ENCODE measurements at regions not wholly inside any gene's neighbourhood (a gene's known extent, or its start where the extent isn't known, plus 50 kb on each side); places are given as distances from the start of the nearest gene placed in this dataset.

DNA sequence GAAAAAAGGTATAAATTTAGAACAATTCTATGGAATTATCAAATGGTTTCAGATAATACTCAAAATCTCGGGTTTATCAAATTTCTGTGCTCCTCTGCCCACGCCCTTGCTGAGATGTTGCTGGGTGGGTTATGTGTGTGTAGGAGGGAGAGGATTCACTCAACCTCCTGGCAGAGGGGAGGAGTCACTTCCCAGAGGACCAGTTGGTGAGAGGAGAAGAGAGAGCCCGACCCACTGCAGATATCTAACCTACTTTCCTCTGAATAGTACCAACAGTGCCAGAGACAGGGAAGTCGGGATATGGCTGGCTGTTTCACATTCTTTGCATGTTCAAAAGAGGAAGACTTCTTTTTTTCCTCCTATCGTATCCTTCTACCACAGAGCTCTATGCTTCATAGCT is 187.1 kb upstream of the MAN1A1 start:
- no peak overlapping the region for H3K4me2 ChIP-seq (ENCODE audit: low read depth, low read length)
- peaks cover 0 to 7% of the 10 kb centered on the region in 2 experiments; a peak in 2 of 5 replicates for H3K27me3 ChIP-seq (ENCODE audit: control insufficient read depth in 1 of 2, insufficient read depth in 2 of 2, low read length in 2 of 2)
- no peaks in the 10 kb centered on the region for H3K36me3 ChIP-seq (replicated peaks in 1 of 2; ENCODE audit: control insufficient read depth in 1 of 2, insufficient read depth in 2 of 2, low read length in 2 of 2)
- DNase-seq (ENCODE audit: low spot score), result no peak
- no peak for ATAC-seq
- CTCF ChIA-PET (ENCODE audit: low intra/inter-chr PET ratio, low total read pairs), result no interaction called here
- H4K20me1 ChIP-seq (ENCODE audit: insufficient read depth, low read length), result no peaks in the 10 kb centered on the region
- intact Hi-C loops (cut with micrococcal nuclease; ENCODE audit: unreplicated experiment), result no loop called here
- TF ChIP-seq, protein P1, sequence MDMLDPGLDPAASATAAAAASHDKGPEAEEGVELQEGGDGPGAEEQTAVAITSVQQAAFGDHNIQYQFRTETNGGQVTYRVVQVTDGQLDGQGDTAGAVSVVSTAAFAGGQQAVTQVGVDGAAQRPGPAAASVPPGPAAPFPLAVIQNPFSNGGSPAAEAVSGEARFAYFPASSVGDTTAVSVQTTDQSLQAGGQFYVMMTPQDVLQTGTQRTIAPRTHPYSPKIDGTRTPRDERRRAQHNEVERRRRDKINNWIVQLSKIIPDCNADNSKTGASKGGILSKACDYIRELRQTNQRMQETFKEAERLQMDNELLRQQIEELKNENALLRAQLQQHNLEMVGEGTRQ (IDR thresholded peaks at IDR 0.05; ENCODE audit: low read depth, low read length), result no peak
- TF ChIP-seq, protein P1 (CRISPR knock-in tag; IDR thresholded peaks at IDR 0.05; ENCODE audit: borderline replicate concordance), result no peak
- TF ChIP-seq SRSF4 (IDR thresholded peaks at IDR 0.05; ENCODE audit: low read depth, low read length, poor library complexity, severe bottlenecking) (no peak), ZNF263 (CRISPR knock-in tag; IDR thresholded peaks at IDR 0.05) (0 out of 2 replicates have a peak, but pooled peaks have one; percentile 22), HMG20B (CRISPR knock-in tag; conservative IDR thresholded peaks at IDR 0.05) (no peak), KLF16 (CRISPR knock-in tag; IDR thresholded peaks at IDR 0.05) (no peak)
- POLR2A ChIA-PET, result no interaction called here
- no peaks in the 10 kb centered on the region for H3K4me1 ChIP-seq (ENCODE audit: insufficient read depth, low read length)
- H3K4me3 ChIP-seq (replicated peaks in 1 of 3; ENCODE audit: insufficient read depth in 1 of 3, low read depth in 2 of 3, low read length in 3 of 3), result no peak overlapping the region
- in situ Hi-C loops (cut with HindIII; ENCODE audit: extremely low pct_ligation_motif_present, low pct_unique_long_range_greater_than_20kb), result no loop called here
- no peak for FAIRE-seq
- 11% methylated on average over 5 of the region's 5 CpGs for WGBS (ENCODE audit: low lambda C conversion rate)
- H3K79me2 ChIP-seq (ENCODE audit: insufficient read depth, low read length), result no peaks in the 10 kb centered on the region
- no peak overlapping the region for H3K9ac ChIP-seq (ENCODE audit: insufficient read depth, low read depth, low read length)
- no TSS peak for BruUV-seq (replicated peaks)
- H3K9me3 ChIP-seq (ENCODE audit: low read length), result no peaks in the 10 kb centered on the region
- no peak overlapping the region for H3K27ac ChIP-seq (ENCODE audit: extremely low read length, insufficient read depth, low read length)
- no peak overlapping the region for H2AFZ ChIP-seq (ENCODE audit: low read length)

DNA sequence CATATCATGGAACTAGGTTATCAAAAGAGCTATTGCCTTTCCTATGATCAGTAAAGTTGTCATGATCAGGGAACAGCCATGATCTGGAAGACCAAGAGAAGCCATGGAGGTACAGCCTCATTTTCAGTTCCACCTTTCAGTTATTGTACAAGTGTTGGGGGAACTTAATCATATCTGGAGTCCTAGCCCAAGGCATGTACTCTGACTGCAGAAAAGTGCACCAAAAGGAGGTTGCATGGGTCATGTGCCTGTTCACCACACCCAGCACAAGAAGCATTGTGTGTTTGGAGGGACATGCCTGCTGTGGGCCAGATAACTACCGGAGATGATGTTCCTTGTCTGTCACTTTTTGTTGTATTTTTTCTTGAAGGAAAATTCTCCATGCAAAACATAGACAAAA is 185.8 kb upstream of the MAN1A1 start:
- TF ChIP-seq, protein P2, sequence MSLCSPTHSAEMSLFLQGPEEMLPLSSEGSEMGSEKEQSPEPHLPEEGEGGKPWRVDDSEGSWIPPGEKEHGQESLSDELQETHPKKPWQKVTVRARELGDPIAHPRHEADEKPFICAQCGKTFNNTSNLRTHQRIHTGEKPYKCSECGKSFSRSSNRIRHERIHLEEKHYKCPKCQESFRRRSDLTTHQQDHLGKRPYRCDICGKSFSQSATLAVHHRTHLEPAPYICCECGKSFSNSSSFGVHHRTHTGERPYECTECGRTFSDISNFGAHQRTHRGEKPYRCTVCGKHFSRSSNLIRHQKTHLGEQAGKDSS (CRISPR knock-in tag; IDR thresholded peaks at IDR 0.05; ENCODE audit: borderline replicate concordance, low read depth), result no peak
- TF ChIP-seq KDM5A (IDR thresholded peaks at IDR 0.05; ENCODE audit: borderline replicate concordance, low read length) (no peak), ZNF672 (CRISPR knock-in tag; IDR thresholded peaks at IDR 0.05) (no peak)

More for the DNA sequence above, 185.8 kb upstream of the MAN1A1 start:
- 0% methylated on average over 1 of the region's 1 CpG for WGBS (ENCODE audit: low lambda C conversion rate)
- H3K9me3 ChIP-seq (ENCODE audit: low read length), result no peaks in the 10 kb centered on the region
- in situ Hi-C loops (cut with HindIII; ENCODE audit: extremely low pct_ligation_motif_present, low pct_unique_long_range_greater_than_20kb), result no loop called here
- ATAC-seq (no peak), FAIRE-seq (no peak), DNase-seq (ENCODE audit: low spot score) (no peak)
- BruUV-seq (replicated peaks), result no TSS peak
- no peak overlapping the region for H3K4me3 ChIP-seq (replicated peaks in 1 of 3; ENCODE audit: insufficient read depth in 1 of 3, low read depth in 2 of 3, low read length in 3 of 3)
- ChIA-PET CTCF (ENCODE audit: low intra/inter-chr PET ratio, low total read pairs) (no interaction called here), POLR2A (no interaction called here)
- no peaks in the 10 kb centered on the region for H4K20me1 ChIP-seq (ENCODE audit: insufficient read depth, low read length)
- no peak overlapping the region for H3K9ac ChIP-seq (ENCODE audit: insufficient read depth, low read depth, low read length)
- no peaks in the 10 kb centered on the region for H3K36me3 ChIP-seq (replicated peaks in 1 of 2; ENCODE audit: control insufficient read depth in 1 of 2, insufficient read depth in 2 of 2, low read length in 2 of 2)
- H3K27ac ChIP-seq (ENCODE audit: extremely low read length, insufficient read depth, low read length), result no peak overlapping the region
- intact Hi-C loops (cut with micrococcal nuclease; ENCODE audit: unreplicated experiment), result no loop called here
- no peaks in the 10 kb centered on the region for H3K4me1 ChIP-seq (ENCODE audit: insufficient read depth, low read length)
- peaks cover 0 to 7% of the 10 kb centered on the region in 2 experiments; a peak in 2 of 5 replicates for H3K27me3 ChIP-seq (ENCODE audit: control insufficient read depth in 1 of 2, insufficient read depth in 2 of 2, low read length in 2 of 2)
- H2AFZ ChIP-seq (ENCODE audit: low read length), result no peak overlapping the region
- no peak overlapping the region for H3K4me2 ChIP-seq (ENCODE audit: low read depth, low read length)
- no peaks in the 10 kb centered on the region for H3K79me2 ChIP-seq (ENCODE audit: insufficient read depth, low read length)
